Adrenal gland (tissue), 9 donors: ENCODE measurements at regions not wholly inside any gene's neighbourhood (a gene's known extent, or its start where the extent isn't known, plus 50 kb on each side); places are given as distances from the start of the nearest gene placed in this dataset.

ENCODE experiments used
- DNase-seq, 7 donors: peaks; one replicate each; pipeline ENCODE4 v3.0.0-alpha.2; 2019 to 2020
- H3K27ac ChIP-seq, 5 donors: fragments of 200-600 bp; sonication (generic) in 4 of 5; 1 replicate in 3 of 5; 2 replicates in 2 of 5; pipeline versions ENCODE4 v1.5.1 to v1.8.0; 2016 to 2020; ENCODE audit warnings: mild to moderate bottlenecking in 1 of 5
- H3K27me3 ChIP-seq: fragments of 200-600 bp; 2 replicates; pipeline ENCODE4 v1.8.0; 2021
- H3K36me3 ChIP-seq, 2 donors: fragments of 200-600 bp; replicated peaks in 1 of 2; 1 replicate in 1 of 2; 2 replicates in 1 of 2; pipeline versions ENCODE4 v1.5.1 to v1.8.0; 2018 to 2022
- H3K4me1 ChIP-seq, 2 donors: fragments of 200-600 bp; replicated peaks in 1 of 2; 1 replicate in 1 of 2; 2 replicates in 1 of 2; pipeline versions ENCODE4 v1.5.1 to v1.8.0; 2018 to 2021
- H3K4me3 ChIP-seq, 4 donors: fragments of 200-600 bp; sonication (generic) in 3 of 4; one replicate each; pipeline ENCODE4 v1.5.1; 2016 to 2018
- H3K9me3 ChIP-seq, 3 donors: fragments of 200-600 bp; sonication (generic) in 1 of 3; replicated peaks in 1 of 3; 1 replicate in 2 of 3; 2 replicates in 1 of 3; pipeline versions ENCODE4 v1.5.1 to v1.8.0; 2016 to 2021
- POLR2A ChIP-seq, 2 donors: fragments of 450-650 bp; IDR thresholded peaks; one replicate each; pipeline ENCODE4 v1.6.1; 2017; ENCODE audit warnings: antibody characterized with exemption in 2 of 2, mild to moderate bottlenecking in 2 of 2, moderate library complexity in 1 of 2
- WGBS, 4 donors: extraction: QIAGEN DNeasy Blood & Tissue Kit in 2 of 4; methylation state at CpG; one replicate each; pipeline versions ENCODE4 v1.1.5 to v1.1.7; 2013 to 2017; 5-methylcytosine and 5-hydroxymethylcytosine counted together
- intact Hi-C, 2 donors: fragments of 100-400 bp; cut with DNase I; formaldehyde crosslinking; loops; one replicate each; pipeline versions ENCODE4 v1.14.1 to v1.15.0; 2022 to 2023
- TF ChIP-seq, protein P1 (sequence below), 6 experiments: fragments of 450-650 bp in 4 of 6; fragments of 200-600 bp in 2 of 6; sonication (generic) in 1 of 6; IDR thresholded peaks; 1 replicate in 5 of 6; 2 replicates in 1 of 6; pipeline versions ENCODE4 v1.5.1 to v1.8.0; 2016 to 2021; ENCODE audit warnings: antibody characterized with exemption in 6 of 6, mild to moderate bottlenecking in 2 of 6, moderate library complexity in 1 of 6
- donor health status: healthy with polysubstance abuse.
- donor health status: Bipolar disorder and iron deficiency.
- donor health status: DM: yes; HTN: yes; CAD: no.
- donor health status: DM: no; HTN: no; CAD: no.
- donor health status: DM: no; HTN: no; CAD: no.

DNA sequence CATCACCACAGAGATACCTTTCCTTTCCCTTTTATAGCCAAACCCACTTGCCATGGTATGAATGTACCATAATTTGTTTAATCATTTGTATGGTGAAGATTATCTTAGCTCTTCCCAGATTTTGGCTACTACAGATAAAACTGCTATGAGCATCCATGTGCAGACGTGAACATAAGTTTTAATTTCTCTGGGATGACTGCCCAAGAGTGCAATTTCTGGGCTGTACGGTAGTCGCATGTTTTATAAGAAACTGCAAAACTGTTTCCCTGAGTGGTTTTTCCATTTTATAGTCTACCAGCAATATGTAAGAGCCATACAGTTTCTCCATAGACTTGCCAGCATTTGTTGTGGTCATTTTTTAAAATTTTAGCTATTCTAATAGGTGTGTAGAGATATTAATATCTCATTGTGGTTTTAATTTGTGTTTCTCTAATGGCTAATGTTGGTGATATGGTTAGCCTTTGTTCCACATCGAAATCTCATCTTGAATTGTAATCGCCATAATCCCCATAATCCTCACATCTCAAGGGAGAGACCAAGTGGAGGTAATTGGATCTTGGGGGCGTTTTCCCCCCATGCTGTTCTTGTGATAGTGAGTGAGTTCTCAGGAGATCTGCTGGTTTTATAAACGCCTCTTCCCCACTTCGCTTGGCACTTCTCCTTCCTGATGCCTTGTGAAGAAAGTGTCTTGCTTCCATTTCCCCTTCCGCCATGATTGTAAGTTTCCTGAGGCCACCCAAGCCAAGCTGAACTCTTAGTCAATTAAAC, 628.5 kb upstream of the KLHL29 start:
- Histone ChIP-seq H3K4me1 (no peaks in the 10 kb centered on the region), H3K27me3 (no peaks in the 10 kb centered on the region), H3K27ac (no peak overlapping the region), H3K9me3 (no peaks in the 10 kb centered on the region), H3K36me3 (no peaks in the 10 kb centered on the region), H3K4me3 (no peak overlapping the region)
- no peak for DNase-seq
- intact Hi-C loops = no loop called here
- TF ChIP-seq, protein P1, sequence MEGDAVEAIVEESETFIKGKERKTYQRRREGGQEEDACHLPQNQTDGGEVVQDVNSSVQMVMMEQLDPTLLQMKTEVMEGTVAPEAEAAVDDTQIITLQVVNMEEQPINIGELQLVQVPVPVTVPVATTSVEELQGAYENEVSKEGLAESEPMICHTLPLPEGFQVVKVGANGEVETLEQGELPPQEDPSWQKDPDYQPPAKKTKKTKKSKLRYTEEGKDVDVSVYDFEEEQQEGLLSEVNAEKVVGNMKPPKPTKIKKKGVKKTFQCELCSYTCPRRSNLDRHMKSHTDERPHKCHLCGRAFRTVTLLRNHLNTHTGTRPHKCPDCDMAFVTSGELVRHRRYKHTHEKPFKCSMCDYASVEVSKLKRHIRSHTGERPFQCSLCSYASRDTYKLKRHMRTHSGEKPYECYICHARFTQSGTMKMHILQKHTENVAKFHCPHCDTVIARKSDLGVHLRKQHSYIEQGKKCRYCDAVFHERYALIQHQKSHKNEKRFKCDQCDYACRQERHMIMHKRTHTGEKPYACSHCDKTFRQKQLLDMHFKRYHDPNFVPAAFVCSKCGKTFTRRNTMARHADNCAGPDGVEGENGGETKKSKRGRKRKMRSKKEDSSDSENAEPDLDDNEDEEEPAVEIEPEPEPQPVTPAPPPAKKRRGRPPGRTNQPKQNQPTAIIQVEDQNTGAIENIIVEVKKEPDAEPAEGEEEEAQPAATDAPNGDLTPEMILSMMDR (IDR thresholded peaks at IDR 0.05) = no peak
- WGBS, 4 donors = 80 to 88% (median 85%) methylated on average over 9 of the region's 9 CpGs

DNA sequence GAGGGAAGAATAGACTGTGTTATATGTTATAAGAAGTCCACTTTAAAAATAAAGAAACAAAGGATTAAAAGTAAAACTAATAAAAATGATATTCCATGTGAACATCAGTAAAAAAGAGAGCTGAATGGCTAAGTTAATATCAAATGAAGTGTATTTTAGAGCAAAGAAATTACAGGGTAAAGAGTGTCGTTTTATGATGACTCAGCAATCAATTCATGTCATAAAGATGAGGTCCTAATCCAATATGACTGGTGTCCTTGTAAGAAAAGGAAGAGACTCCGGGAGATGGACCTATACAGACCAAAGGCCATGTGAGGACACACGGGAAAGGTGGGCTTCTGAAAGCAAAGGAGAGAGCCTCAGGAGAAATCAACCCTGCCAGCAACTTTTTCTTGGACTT, 615.5 kb upstream of the KLHL29 start:
- no peaks in the 10 kb centered on the region for H3K4me1 ChIP-seq
- no peaks in the 10 kb centered on the region for H3K36me3 ChIP-seq
- no peak overlapping the region for H3K4me3 ChIP-seq
- intact Hi-C loops = no loop called here
- H3K27me3 ChIP-seq = no peaks in the 10 kb centered on the region
- no peak for DNase-seq
- H3K27ac ChIP-seq = no peak overlapping the region
- H3K9me3 ChIP-seq = no peaks in the 10 kb centered on the region
- no peak for TF ChIP-seq POLR2A (IDR thresholded peaks at IDR 0.05)
- TF ChIP-seq, protein P1 (IDR thresholded peaks at IDR 0.05) = no peak
- WGBS, 4 donors = 50 to 66% (median 59%) methylated on average over 3 of the region's 3 CpGs

DNA sequence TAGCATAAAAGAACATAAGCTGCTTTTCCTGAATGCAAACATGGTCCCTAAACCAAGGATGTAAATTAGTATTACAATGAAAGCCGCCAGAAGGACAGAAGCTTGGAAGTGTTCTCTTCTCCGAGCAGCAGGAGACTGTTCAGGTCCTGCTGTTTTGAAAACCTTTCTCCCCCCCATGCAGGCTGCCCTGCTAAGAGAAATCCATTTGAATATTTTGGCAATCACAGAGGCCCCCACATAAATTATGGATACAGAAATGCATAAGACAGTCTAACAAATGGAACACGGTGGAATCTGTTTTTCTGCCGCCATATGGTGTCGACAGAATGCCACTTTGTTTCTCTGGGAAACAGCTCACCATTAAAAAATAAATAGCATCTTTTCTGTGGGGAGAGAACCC, 600.4 kb upstream of the KLHL29 start:
- H3K36me3 ChIP-seq = no peaks in the 10 kb centered on the region
- no peak overlapping the region for H3K27ac ChIP-seq
- no peak overlapping the region for H3K4me3 ChIP-seq
- no peak for DNase-seq
- no peaks in the 10 kb centered on the region for H3K4me1 ChIP-seq
- no peaks in the 10 kb centered on the region for H3K27me3 ChIP-seq
- WGBS, 4 donors = 65 to 69% (median 68%) methylated on average over 5 of the region's 5 CpGs
- intact Hi-C loops = no loop called here
- H3K9me3 ChIP-seq = no peaks in the 10 kb centered on the region
- TF ChIP-seq, protein P1 (IDR thresholded peaks at IDR 0.05) = no peak
- TF ChIP-seq POLR2A (IDR thresholded peaks at IDR 0.05) = no peak

DNA sequence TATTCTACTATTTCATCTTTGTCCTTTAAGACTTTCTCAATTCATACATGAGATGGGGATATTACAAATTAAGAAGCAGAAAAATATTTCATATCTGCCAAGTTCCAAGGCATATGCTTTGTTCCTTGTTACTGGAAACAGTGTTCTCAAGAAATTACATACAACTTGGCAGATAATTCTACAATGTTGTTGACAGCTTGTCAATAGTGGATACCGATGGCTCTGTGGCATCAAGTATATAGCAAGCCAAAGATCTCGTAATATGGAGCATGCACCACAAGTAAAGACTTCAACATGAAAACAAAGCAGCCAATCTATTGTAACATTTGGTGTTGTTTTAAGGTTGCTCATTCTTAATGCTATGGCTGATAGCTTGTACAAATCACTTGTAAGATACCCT, 598.2 kb upstream of the KLHL29 start:
- intact Hi-C loops = no loop called here
- H3K4me1 ChIP-seq = no peaks in the 10 kb centered on the region
- H3K27ac ChIP-seq = no peak overlapping the region
- 79 to 93% (median 84%) methylated on average over 2 of the region's 2 CpGs for WGBS, 4 donors
- no peak for TF ChIP-seq POLR2A (IDR thresholded peaks at IDR 0.05)
- TF ChIP-seq, protein P1 (IDR thresholded peaks at IDR 0.05) = no peak
- no peaks in the 10 kb centered on the region for H3K27me3 ChIP-seq
- H3K4me3 ChIP-seq = no peak overlapping the region
- DNase-seq = no peak
- no peaks in the 10 kb centered on the region for H3K9me3 ChIP-seq
- no peaks in the 10 kb centered on the region for H3K36me3 ChIP-seq
